ENCODE measurements at regions not wholly inside any gene's neighbourhood (a gene's known extent, or its start where the extent isn't known, plus 50 kb on each side); places are given as distances from the start of the nearest gene placed in this dataset.
A peak's percentile ranks its signal among the peaks of the same experiment; 100 is the strongest.

DNA sequence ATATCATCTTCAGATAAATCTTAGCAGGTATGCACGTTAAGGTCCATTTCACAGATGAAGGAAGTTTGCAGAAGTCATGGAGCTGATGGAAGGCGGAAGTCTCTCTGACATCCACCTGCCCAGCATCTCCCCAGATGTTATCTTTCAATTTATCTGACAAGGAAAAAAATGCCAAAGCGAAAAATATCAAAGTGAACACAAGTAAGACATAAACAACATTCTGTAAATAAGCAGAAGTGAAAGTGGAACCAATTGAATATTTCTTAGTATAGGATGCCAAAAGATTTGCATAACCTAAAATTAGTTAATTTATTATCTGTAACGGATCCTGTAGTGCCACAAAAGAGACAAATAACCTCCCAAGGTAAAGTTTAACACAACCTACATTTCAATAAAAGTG lies 73.6 kb upstream of the NEBL start:
- TF ChIP-seq MTA3 (IDR thresholded peaks at IDR 0.05; ENCODE audit: borderline replicate concordance, low read length) (0 out of 2 replicates have a peak, but pooled peaks have one; percentile 37), POLR2A (IDR thresholded peaks at IDR 0.05; ENCODE audit: low read depth, low read length) (no peak), CHD4 (IDR thresholded peaks at IDR 0.05) (no peak), CBFB (IDR thresholded peaks at IDR 0.05; ENCODE audit: low read depth) (no peak), ZNF274 (IDR thresholded peaks at IDR 0.05; ENCODE audit: insufficient read depth, insufficient read length) (no peak), FOS (IDR thresholded peaks at IDR 0.05; ENCODE audit: borderline replicate concordance, extremely low read depth, insufficient read length) (no peak), RAD21 (IDR thresholded peaks at IDR 0.05; ENCODE audit: insufficient read depth, low read depth, low read length) (no peak), EZH2 (IDR thresholded peaks at IDR 0.05; ENCODE audit: borderline replicate concordance, control insufficient read depth, low read depth, low read length) (no peak), NR2C2 (IDR thresholded peaks at IDR 0.05; ENCODE audit: borderline replicate concordance, control insufficient read depth, insufficient read length, low read depth) (no peak)
- TF ChIP-seq, protein P1, sequence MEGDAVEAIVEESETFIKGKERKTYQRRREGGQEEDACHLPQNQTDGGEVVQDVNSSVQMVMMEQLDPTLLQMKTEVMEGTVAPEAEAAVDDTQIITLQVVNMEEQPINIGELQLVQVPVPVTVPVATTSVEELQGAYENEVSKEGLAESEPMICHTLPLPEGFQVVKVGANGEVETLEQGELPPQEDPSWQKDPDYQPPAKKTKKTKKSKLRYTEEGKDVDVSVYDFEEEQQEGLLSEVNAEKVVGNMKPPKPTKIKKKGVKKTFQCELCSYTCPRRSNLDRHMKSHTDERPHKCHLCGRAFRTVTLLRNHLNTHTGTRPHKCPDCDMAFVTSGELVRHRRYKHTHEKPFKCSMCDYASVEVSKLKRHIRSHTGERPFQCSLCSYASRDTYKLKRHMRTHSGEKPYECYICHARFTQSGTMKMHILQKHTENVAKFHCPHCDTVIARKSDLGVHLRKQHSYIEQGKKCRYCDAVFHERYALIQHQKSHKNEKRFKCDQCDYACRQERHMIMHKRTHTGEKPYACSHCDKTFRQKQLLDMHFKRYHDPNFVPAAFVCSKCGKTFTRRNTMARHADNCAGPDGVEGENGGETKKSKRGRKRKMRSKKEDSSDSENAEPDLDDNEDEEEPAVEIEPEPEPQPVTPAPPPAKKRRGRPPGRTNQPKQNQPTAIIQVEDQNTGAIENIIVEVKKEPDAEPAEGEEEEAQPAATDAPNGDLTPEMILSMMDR (IDR thresholded peaks at IDR 0.05 in 2 of 3, conservative IDR thresholded peaks at IDR 0.05 in 1 of 3; ENCODE audit: control insufficient read depth in 2 of 3, extremely low read depth in 1 of 3, insufficient read depth in 1 of 3, low read depth in 3 of 3, low read length in 3 of 3) = no peak
- TF ChIP-seq, protein P2, sequence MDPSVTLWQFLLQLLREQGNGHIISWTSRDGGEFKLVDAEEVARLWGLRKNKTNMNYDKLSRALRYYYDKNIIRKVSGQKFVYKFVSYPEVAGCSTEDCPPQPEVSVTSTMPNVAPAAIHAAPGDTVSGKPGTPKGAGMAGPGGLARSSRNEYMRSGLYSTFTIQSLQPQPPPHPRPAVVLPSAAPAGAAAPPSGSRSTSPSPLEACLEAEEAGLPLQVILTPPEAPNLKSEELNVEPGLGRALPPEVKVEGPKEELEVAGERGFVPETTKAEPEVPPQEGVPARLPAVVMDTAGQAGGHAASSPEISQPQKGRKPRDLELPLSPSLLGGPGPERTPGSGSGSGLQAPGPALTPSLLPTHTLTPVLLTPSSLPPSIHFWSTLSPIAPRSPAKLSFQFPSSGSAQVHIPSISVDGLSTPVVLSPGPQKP (IDR thresholded peaks at IDR 0.05; ENCODE audit: low read depth, low read length) = no peak
- TF ChIP-seq, protein P3, sequence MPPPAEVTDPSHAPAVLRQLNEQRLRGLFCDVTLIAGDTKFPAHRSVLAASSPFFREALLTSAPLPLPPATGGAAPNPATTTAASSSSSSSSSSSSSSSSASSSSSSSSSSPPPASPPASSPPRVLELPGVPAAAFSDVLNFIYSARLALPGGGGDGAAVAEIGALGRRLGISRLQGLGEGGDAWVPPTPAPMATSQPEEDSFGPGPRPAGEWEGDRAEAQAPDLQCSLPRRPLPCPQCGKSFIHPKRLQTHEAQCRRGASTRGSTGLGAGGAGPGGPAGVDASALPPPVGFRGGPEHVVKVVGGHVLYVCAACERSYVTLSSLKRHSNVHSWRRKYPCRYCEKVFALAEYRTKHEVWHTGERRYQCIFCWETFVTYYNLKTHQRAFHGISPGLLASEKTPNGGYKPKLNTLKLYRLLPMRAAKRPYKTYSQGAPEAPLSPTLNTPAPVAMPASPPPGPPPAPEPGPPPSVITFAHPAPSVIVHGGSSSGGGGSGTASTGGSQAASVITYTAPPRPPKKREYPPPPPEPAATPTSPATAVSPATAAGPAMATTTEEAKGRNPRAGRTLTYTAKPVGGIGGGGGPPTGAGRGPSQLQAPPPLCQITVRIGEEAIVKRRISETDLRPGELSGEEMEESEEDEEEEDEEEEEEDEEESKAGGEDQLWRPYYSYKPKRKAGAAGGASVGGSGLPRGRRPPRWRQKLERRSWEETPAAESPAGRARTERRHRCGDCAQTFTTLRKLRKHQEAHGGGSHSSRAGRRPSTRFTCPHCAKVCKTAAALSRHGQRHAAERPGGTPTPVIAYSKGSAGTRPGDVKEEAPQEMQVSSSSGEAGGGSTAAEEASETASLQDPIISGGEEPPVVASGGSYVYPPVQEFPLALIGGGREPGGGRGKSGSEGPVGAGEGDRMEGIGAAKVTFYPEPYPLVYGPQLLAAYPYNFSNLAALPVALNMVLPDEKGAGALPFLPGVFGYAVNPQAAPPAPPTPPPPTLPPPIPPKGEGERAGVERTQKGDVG (CRISPR knock-in tag; IDR thresholded peaks at IDR 0.05) = no peak
